GM23338 (cell line): ENCODE measurements at regions not wholly inside any gene's neighbourhood (a gene's known extent, or its start where the extent isn't known, plus 50 kb on each side); places are given as distances from the start of the nearest gene placed in this dataset.
"Not testable (repeated sequence)": the region's sequence is repeated elsewhere in the genome, so short reads cannot be mapped to it uniquely, and the experiment has no call there.

Experiments used
- ATAC-seq: fragments of 200-7000 bp; cut with Tn5 transposase; 3 replicates; pipeline ENCODE4 v1.9.1; 2020
- DNase-seq: peaks from one replicate; pipeline ENCODE4 v3.0.0-alpha.2; 2015; ENCODE audit warnings: low spot score
- H2AFZ ChIP-seq: fragments of 200-600 bp; sonication (generic); 2 replicates; pipeline ENCODE4 v1.8.0; 2016; ENCODE audit warnings: antibody characterized with exemption, mild to moderate bottlenecking, moderate library complexity
- H3F3A ChIP-seq: fragments of 200-600 bp; sonication (generic); replicated peaks from 2 replicates; pipeline ENCODE4 v1.8.0; 2017; ENCODE audit warnings: antibody characterized with exemption, mixed run types, low read depth
- H3K27ac ChIP-seq: fragments of 200-600 bp; sonication (generic); 2 replicates; pipeline ENCODE4 v1.6.1; 2016; ENCODE audit warnings: low read depth
- H3K27me3 ChIP-seq: fragments of 200-600 bp; sonication (generic); 2 replicates; pipeline ENCODE4 v1.8.0; 2016; ENCODE audit warnings: mild to moderate bottlenecking, mixed run types, moderate library complexity; ENCODE audit not compliant: insufficient read depth
- H3K36me3 ChIP-seq: fragments of 200-600 bp; sonication (generic); 2 replicates; pipeline ENCODE4 v1.8.0; 2016; ENCODE audit warnings: mild to moderate bottlenecking; ENCODE audit not compliant: insufficient read depth
- H3K4me1 ChIP-seq: fragments of 200-600 bp; sonication (generic); 2 replicates; pipeline ENCODE4 v1.8.0; 2016; ENCODE audit warnings: mild to moderate bottlenecking, moderate library complexity; ENCODE audit not compliant: insufficient read depth
- H3K4me2 ChIP-seq: fragments of 200-600 bp; sonication (generic); 2 replicates; pipeline ENCODE4 v1.7.1; 2017; ENCODE audit warnings: mixed run types
- H3K4me3 ChIP-seq: fragments of 200-600 bp; sonication (generic); 2 replicates; pipeline ENCODE4 v1.6.1; 2016; ENCODE audit warnings: mixed run types
- H3K79me2 ChIP-seq: fragments of 200-600 bp; sonication (generic); replicated peaks from 2 replicates; pipeline ENCODE4 v1.8.0; 2017; ENCODE audit warnings: mild to moderate bottlenecking; ENCODE audit not compliant: insufficient read depth
- H3K9me2 ChIP-seq: fragments of 200-600 bp; sonication (generic); 2 replicates; pipeline ENCODE4 v1.8.0; 2017; ENCODE audit not compliant: insufficient read depth
- H4K20me1 ChIP-seq: fragments of 200-600 bp; sonication (generic); replicated peaks from 2 replicates; pipeline ENCODE4 v1.8.0; 2017; ENCODE audit warnings: mild to moderate bottlenecking; ENCODE audit not compliant: insufficient read depth
- H3K27ac Mint-ChIP-seq: 2 replicates; pipeline ENCODE4 v1.8.0; 2020; ENCODE audit warnings: inconsistent platforms, mild to moderate bottlenecking, moderate library complexity, mixed read lengths
- H3K27me3 Mint-ChIP-seq: 3 replicates; pipeline ENCODE4 v1.8.0; 2022; ENCODE audit warnings: low read depth, mild to moderate bottlenecking, moderate library complexity, mixed read lengths, inconsistent platforms; ENCODE audit not compliant: insufficient read depth, poor library complexity
- H3K36me3 Mint-ChIP-seq: 3 replicates; pipeline ENCODE4 v1.8.0; 2021; ENCODE audit warnings: low read depth, mild to moderate bottlenecking, inconsistent platforms, moderate library complexity, mixed read lengths
- H3K4me1 Mint-ChIP-seq: 3 replicates; pipeline ENCODE4 v1.8.0; 2020; ENCODE audit warnings: mild to moderate bottlenecking, inconsistent platforms, mixed read lengths
- H3K4me3 Mint-ChIP-seq: 3 replicates; pipeline ENCODE4 v1.8.0; 2021; ENCODE audit warnings: moderate library complexity, mild to moderate bottlenecking, inconsistent platforms, mixed read lengths
- H3K9me3 Mint-ChIP-seq: 3 replicates; pipeline ENCODE4 v1.8.0; 2020; ENCODE audit warnings: moderate library complexity, mild to moderate bottlenecking, inconsistent platforms, mixed read lengths
- CREB1 ChIP-seq: fragments of 250-450 bp; sonication (Bioruptor Pico); IDR thresholded peaks from 2 replicates; pipeline ENCODE4 v1.5.0; 2020; ENCODE audit warnings: low read depth, mild to moderate bottlenecking, moderate library complexity
- EZH2 ChIP-seq: fragments of 200-600 bp; sonication (generic); IDR thresholded peaks from one replicate; pipeline ENCODE4 v1.8.0; 2017; ENCODE audit warnings: antibody characterized with exemption, mild to moderate bottlenecking, low read depth; ENCODE audit not compliant: unreplicated experiment
- EZH2phosphoT487 ChIP-seq: fragments of 200-600 bp; sonication (generic); IDR thresholded peaks from one replicate; pipeline ENCODE4 v1.8.1; 2018; ENCODE audit warnings: antibody characterized with exemption; ENCODE audit not compliant: unreplicated experiment
- NANOG ChIP-seq: IDR thresholded peaks from 2 replicates; pipeline ENCODE4 v1.6.1; 2016; ENCODE audit warnings: antibody characterized with exemption, borderline replicate concordance
- POLR2AphosphoS5 ChIP-seq: IDR thresholded peaks from 2 replicates; pipeline ENCODE4 v1.6.1; 2016; ENCODE audit warnings: antibody characterized with exemption, low read depth
- REST ChIP-seq: IDR thresholded peaks from one replicate; pipeline ENCODE4 v1.6.1; 2018; ENCODE audit warnings: antibody characterized with exemption; ENCODE audit not compliant: unreplicated experiment
- STAT1 ChIP-seq: IDR thresholded peaks from one replicate; pipeline ENCODE4 v1.6.1; 2016; ENCODE audit warnings: antibody characterized with exemption; ENCODE audit not compliant: unreplicated experiment
- ZNF331 ChIP-seq: fragments of 250-450 bp; sonication (Bioruptor Pico); IDR thresholded peaks from 2 replicates; pipeline ENCODE4 v1.5.0; 2020; ENCODE audit warnings: low read depth, mild to moderate bottlenecking, moderate library complexity
- TF ChIP-seq, protein P1 (sequence below): IDR thresholded peaks from 2 replicates; pipeline ENCODE4 v1.6.1; 2016; ENCODE audit warnings: antibody characterized with exemption
- TF ChIP-seq, protein P2 (sequence below): fragments of 250-450 bp; sonication (Bioruptor Pico); IDR thresholded peaks from 2 replicates; pipeline ENCODE4 v1.5.0; 2020; ENCODE audit warnings: mild to moderate bottlenecking, moderate library complexity
- TF ChIP-seq, protein P3 (sequence below), 2 experiments: fragments of 200-600 bp in 1 of 2; sonication (generic) in 1 of 2; conservative IDR thresholded peaks; 2 replicates each; pipeline versions ENCODE4 v1.5.1 to v1.6.1; 2016 to 2017; ENCODE audit warnings: antibody characterized with exemption in 2 of 2, low read depth in 2 of 2, mild to moderate bottlenecking in 2 of 2, moderate library complexity in 1 of 2

DNA sequence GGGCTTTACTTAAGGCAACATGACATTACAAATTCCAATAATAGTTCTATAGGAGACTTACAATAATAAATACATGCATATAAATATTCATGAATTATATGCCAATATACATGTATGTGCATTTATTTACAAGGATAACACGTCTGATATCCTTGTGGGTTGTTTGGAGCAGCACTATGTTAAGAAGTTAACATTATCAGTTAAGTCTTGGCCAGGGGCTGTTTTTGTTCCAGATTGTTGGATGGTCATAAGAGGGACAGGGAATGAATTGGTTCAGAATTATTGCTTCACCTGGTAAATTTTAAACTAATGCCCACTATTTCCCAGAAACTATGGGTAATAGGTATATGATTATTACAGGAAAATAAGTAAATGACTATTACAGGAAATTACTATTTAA, 81.3 kb upstream of the MMS22L start:
- H3K4me3 Mint-ChIP-seq, result no peak overlapping the region
- no peaks in the 10 kb centered on the region for H3K36me3 Mint-ChIP-seq
- no peaks in the 10 kb centered on the region for H3K4me1 ChIP-seq
- no peaks in the 10 kb centered on the region for H3K27me3 ChIP-seq
- H3K9me3 Mint-ChIP-seq, result no peaks in the 10 kb centered on the region
- H2AFZ ChIP-seq, result no peak overlapping the region
- no peaks in the 10 kb centered on the region for H4K20me1 ChIP-seq
- no peak overlapping the region for H3K4me3 ChIP-seq
- DNase-seq, result no peak
- no peak for ATAC-seq
- H3K79me2 ChIP-seq, result no peaks in the 10 kb centered on the region
- no peaks in the 10 kb centered on the region for H3K4me1 Mint-ChIP-seq
- no peak overlapping the region for H3K4me2 ChIP-seq
- no peak overlapping the region for H3K27ac Mint-ChIP-seq
- no peaks in the 10 kb centered on the region for H3F3A ChIP-seq
- no peaks in the 10 kb centered on the region for H3K36me3 ChIP-seq
- no peak overlapping the region for H3K27ac ChIP-seq
- no peaks in the 10 kb centered on the region for H3K9me2 ChIP-seq
- TF ChIP-seq EZH2 (no peak), POLR2AphosphoS5 (no peak), EZH2phosphoT487 (no peak), CREB1 (CRISPR knock-in tag) (no peak), REST (no peak), ZNF331 (CRISPR knock-in tag) (no peak), STAT1 (no peak), NANOG (no peak)
- TF ChIP-seq, protein P1, sequence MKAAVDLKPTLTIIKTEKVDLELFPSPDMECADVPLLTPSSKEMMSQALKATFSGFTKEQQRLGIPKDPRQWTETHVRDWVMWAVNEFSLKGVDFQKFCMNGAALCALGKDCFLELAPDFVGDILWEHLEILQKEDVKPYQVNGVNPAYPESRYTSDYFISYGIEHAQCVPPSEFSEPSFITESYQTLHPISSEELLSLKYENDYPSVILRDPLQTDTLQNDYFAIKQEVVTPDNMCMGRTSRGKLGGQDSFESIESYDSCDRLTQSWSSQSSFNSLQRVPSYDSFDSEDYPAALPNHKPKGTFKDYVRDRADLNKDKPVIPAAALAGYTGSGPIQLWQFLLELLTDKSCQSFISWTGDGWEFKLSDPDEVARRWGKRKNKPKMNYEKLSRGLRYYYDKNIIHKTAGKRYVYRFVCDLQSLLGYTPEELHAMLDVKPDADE, result no peak
- TF ChIP-seq, protein P2, sequence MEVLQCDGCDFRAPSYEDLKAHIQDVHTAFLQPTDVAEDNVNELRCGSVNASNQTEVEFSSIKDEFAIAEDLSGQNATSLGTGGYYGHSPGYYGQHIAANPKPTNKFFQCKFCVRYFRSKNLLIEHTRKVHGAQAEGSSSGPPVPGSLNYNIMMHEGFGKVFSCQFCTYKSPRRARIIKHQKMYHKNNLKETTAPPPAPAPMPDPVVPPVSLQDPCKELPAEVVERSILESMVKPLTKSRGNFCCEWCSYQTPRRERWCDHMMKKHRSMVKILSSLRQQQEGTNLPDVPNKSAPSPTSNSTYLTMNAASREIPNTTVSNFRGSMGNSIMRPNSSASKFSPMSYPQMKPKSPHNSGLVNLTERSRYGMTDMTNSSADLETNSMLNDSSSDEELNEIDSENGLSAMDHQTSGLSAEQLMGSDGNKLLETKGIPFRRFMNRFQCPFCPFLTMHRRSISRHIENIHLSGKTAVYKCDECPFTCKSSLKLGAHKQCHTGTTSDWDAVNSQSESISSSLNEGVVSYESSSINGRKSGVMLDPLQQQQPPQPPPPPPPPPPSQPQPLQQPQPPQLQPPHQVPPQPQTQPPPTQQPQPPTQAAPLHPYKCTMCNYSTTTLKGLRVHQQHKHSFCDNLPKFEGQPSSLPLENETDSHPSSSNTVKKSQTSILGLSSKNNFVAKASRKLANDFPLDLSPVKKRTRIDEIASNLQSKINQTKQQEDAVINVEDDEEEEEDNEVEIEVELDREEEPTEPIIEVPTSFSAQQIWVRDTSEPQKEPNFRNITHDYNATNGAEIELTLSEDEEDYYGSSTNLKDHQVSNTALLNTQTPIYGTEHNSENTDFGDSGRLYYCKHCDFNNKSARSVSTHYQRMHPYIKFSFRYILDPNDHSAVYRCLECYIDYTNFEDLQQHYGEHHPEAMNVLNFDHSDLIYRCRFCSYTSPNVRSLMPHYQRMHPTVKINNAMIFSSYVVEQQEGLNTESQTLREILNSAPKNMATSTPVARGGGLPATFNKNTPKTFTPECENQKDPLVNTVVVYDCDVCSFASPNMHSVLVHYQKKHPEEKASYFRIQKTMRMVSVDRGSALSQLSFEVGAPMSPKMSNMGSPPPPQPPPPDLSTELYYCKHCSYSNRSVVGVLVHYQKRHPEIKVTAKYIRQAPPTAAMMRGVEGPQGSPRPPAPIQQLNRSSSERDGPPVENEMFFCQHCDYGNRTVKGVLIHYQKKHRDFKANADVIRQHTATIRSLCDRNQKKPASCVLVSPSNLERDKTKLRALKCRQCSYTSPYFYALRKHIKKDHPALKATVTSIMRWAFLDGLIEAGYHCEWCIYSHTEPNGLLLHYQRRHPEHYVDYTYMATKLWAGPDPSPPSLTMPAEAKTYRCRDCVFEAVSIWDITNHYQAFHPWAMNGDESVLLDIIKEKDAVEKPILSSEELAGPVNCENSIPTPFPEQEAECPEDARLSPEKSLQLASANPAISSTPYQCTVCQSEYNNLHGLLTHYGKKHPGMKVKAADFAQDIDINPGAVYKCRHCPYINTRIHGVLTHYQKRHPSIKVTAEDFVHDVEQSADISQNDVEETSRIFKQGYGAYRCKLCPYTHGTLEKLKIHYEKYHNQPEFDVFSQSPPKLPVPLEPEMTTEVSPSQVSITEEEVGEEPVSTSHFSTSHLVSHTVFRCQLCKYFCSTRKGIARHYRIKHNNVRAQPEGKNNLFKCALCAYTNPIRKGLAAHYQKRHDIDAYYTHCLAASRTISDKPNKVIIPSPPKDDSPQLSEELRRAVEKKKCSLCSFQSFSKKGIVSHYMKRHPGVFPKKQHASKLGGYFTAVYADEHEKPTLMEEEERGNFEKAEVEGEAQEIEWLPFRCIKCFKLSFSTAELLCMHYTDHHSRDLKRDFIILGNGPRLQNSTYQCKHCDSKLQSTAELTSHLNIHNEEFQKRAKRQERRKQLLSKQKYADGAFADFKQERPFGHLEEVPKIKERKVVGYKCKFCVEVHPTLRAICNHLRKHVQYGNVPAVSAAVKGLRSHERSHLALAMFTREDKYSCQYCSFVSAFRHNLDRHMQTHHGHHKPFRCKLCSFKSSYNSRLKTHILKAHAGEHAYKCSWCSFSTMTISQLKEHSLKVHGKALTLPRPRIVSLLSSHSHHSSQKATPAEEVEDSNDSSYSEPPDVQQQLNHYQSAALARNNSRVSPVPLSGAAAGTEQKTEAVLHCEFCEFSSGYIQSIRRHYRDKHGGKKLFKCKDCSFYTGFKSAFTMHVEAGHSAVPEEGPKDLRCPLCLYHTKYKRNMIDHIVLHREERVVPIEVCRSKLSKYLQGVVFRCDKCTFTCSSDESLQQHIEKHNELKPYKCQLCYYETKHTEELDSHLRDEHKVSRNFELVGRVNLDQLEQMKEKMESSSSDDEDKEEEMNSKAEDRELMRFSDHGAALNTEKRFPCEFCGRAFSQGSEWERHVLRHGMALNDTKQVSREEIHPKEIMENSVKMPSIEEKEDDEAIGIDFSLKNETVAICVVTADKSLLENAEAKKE (CRISPR knock-in tag), result no peak
- TF ChIP-seq, protein P3, sequence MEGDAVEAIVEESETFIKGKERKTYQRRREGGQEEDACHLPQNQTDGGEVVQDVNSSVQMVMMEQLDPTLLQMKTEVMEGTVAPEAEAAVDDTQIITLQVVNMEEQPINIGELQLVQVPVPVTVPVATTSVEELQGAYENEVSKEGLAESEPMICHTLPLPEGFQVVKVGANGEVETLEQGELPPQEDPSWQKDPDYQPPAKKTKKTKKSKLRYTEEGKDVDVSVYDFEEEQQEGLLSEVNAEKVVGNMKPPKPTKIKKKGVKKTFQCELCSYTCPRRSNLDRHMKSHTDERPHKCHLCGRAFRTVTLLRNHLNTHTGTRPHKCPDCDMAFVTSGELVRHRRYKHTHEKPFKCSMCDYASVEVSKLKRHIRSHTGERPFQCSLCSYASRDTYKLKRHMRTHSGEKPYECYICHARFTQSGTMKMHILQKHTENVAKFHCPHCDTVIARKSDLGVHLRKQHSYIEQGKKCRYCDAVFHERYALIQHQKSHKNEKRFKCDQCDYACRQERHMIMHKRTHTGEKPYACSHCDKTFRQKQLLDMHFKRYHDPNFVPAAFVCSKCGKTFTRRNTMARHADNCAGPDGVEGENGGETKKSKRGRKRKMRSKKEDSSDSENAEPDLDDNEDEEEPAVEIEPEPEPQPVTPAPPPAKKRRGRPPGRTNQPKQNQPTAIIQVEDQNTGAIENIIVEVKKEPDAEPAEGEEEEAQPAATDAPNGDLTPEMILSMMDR (conservative IDR thresholded peaks at IDR 0.05; ENCODE audit: low read depth in 2 of 2), result no peak
- no peaks in the 10 kb centered on the region for H3K27me3 Mint-ChIP-seq

DNA sequence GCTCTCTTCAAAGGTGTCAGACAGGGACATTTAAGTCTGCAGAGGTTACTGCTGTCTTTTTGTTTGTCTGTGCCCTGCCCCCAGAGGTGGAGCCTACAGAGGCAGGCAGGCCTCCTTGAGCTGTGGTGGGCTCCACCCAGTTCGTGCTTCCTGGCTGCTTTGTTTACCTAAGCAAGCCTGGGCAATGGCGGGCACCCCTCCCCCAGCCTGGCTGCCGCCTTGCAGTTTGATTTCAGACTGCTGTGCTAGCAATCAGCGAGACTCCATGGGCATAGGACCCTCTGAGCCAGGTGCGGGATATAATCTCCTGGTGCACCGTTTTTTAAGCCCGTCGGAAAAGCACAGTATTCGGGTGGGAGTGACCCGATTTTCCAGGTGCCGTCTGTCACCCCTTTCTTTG, 99.1 kb upstream of the MMS22L start:
- not testable (repeated sequence) for ATAC-seq, H3K4me2 ChIP-seq, H3K4me1 ChIP-seq, H3K4me3 ChIP-seq, H3F3A ChIP-seq, H3K9me2 ChIP-seq, H3K27me3 Mint-ChIP-seq, H3K27ac ChIP-seq, H3K27ac Mint-ChIP-seq, DNase-seq, H3K4me1 Mint-ChIP-seq, H2AFZ ChIP-seq, H3K4me3 Mint-ChIP-seq, H3K79me2 ChIP-seq, H3K36me3 ChIP-seq, H3K27me3 ChIP-seq, H4K20me1 ChIP-seq
- H3K9me3 Mint-ChIP-seq, result peaks cover 28% of the 10 kb centered on the region
- H3K36me3 Mint-ChIP-seq, result peaks cover 10% of the 10 kb centered on the region; the same call in 2 of the 3 replicates
